GM12872 (cell line): ENCODE measurements at regions not wholly inside any gene's neighbourhood (a gene's known extent, or its start where the extent isn't known, plus 50 kb on each side); places are given as distances from the start of the nearest gene placed in this dataset.

Experiments
- TF ChIP-seq, protein P1 (sequence below): IDR thresholded peaks from 3 replicates; pipeline ENCODE4 v1.5.1; 2011; ENCODE audit warnings: low read depth, mild to moderate bottlenecking, low read length, moderate library complexity; ENCODE audit not compliant: insufficient read depth

DNA sequence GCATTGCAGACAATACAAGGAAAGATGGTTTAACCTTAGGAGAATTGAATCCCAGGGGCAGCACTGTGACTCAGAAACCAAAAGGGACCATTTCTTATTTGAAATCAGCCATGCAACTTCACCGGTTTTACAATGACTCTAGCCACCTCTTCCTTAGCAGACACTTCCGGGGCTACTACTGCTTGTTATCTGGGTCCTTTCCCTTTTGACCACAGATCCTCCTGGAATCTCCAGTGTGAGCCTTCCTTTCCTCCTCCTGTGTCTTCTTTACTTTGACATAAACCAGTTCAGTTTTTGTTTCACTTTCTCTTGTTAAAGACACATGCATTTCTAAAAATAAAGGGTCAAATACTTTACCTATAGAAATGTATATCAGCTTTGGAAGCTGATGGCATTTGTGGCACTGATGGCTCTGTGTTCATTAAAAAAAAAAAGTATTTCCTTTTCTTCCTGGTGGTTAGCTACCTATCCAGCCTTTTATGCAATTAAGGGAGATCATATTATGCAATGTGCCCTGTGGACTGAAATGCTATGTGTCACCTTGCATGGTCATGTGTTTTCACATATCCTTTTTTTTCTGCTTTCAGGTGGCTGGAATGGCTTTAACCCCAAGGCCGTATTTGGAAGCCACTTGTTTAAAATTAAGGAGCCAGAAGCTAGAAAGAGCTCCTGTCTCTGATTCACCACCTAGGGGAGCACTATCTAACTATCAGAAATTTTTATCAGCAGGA, 296.2 kb downstream of the CHL1 start:
- TF ChIP-seq, protein P1, sequence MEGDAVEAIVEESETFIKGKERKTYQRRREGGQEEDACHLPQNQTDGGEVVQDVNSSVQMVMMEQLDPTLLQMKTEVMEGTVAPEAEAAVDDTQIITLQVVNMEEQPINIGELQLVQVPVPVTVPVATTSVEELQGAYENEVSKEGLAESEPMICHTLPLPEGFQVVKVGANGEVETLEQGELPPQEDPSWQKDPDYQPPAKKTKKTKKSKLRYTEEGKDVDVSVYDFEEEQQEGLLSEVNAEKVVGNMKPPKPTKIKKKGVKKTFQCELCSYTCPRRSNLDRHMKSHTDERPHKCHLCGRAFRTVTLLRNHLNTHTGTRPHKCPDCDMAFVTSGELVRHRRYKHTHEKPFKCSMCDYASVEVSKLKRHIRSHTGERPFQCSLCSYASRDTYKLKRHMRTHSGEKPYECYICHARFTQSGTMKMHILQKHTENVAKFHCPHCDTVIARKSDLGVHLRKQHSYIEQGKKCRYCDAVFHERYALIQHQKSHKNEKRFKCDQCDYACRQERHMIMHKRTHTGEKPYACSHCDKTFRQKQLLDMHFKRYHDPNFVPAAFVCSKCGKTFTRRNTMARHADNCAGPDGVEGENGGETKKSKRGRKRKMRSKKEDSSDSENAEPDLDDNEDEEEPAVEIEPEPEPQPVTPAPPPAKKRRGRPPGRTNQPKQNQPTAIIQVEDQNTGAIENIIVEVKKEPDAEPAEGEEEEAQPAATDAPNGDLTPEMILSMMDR = no peak

DNA sequence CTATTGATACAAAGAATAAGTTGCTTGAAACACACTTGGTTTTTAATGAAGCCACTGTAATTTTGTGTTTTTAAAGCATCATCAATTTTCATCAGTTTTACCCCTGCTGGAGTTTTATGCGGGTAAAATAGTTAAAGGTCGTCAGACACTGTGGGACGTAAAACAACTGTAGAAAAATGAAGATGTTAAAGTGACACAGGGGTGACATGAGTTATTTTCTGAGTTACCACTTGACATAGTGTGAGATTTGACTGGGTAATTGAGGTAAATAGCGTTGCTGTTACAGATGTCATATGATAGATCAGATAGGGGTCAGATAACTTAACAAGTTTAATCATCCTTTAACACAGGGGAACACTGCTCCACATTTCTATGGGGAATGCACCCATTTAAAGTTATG, 297.6 kb downstream of the CHL1 start:
- TF ChIP-seq, protein P1 = no peak

DNA sequence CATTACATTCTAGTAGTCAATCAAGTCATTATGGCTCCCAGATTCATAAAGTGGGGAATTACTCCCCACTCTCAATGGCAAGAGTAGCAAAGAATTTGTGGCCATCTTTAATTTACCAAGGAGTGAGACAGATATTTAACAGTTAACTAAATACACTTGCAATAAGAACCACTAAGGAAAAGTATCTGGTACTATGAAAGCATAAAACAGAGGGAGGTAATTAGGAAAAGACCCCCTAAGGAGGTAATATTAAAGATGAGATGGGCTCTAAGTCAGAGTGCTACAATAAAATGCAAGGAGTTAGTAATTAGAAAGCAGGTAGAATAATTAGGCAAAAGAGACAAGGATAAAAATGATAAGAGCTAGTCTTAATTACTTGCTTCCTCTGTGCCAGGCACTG, 301.9 kb downstream of the CHL1 start:
- TF ChIP-seq, protein P1 = no peak

DNA sequence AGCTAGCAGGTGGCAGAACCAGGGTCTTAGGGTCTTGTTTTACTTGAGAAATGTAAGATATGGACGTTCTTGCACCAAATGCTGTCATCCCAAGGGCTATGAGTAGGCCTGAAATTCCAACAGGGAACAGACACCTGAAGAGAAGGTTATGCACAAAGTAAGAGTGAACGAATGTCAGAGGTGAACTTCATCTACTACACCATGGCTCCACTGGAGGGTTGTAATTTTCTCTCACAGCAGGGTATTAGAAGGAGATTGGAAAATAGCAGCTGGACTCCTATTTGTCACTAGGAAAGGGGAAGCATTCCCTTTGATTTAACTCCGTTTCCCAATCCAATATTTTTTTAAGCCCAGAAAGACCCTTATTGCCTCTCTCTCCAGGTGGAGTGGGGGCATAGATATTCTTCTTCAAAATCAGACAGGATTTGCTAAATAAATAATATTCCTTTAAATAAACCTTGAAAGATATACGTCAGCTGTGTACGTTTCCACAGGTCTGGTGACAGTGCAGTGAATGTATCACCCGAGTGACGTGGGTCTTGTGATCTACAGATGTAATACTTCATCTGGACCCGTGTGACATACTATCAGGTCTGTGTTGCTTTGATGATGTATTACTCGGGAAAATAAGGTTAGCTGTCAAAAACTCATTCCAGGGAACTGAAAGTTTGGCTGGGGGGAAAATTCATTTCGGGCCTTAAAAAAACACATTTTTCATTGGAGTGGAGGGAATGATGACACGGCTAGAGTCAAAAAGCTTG, 302.6 kb downstream of the CHL1 start:
- TF ChIP-seq, protein P1 = no peak

DNA sequence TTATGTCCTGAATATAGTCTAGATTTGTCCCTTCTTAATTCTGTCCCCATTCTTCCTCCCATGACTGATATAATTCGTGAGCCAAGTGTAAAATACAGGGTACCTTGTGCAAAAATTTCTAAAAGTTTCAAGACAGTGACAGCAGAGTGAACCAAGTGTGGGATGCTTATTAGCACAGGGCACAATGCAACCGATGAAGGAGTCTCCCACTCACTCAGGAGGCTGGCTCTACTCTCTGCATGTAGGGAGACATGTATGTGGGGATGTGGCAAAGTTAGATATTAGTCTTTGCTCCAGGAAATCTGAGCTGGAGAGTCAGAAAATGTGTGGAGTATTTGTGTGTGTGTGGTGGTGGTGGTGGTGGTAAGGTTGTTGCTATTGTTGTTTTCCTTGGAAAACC, 305.9 kb downstream of the CHL1 start:
- TF ChIP-seq, protein P1 = no peak

DNA sequence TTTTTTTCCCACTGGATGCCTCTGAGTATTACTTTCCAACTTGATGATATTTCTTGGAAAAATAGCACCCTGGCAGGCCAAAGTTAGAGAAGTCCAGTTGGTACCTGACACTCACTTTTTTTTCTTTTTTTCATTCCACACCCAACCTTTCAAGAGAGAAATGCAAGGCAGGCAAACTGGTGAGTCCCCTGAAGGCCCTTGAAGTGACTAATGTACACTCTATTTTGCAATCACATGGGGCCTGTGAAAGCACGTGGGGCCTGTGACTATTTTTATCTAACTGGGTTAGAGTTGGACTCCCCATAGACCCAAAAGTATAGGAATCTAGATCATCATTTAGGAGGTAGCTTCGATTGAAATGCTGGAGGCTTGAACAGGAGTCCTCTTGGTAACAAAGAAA, 316.7 kb downstream of the CHL1 start:
- TF ChIP-seq, protein P1 = no peak

DNA sequence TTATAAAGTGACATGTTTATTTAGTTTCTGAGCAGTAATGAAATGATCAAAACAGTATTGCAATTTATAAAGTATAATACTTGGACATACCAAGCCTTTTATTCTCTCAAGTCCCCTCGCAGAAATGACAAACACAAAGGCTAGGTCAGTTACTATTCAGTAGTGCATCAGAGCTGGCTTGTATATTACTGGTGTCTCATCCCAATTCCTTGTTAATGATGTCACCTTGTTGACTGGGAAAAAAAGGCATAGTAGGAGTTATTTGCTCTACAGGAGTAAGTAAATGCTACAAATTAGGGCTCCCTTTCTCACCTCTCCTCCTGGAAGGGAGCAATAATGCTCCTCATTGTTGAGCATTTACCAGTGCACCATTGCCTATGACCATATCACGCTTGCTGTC, 317.6 kb downstream of the CHL1 start:
- TF ChIP-seq, protein P1 = no peak
